HG02623 (cell line): ENCODE measurements at regions not wholly inside any gene's neighbourhood (a gene's known extent, or its start where the extent isn't known, plus 50 kb on each side); places are given as distances from the start of the nearest gene placed in this dataset.
"Not testable (repeated sequence)": the region's sequence is repeated elsewhere in the genome, so short reads cannot be mapped to it uniquely, and the experiment has no call there.

Experiments
- ATAC-seq: cut with Tn5 transposase; IDR thresholded peaks from one replicate; pipeline ENCODE4 v1.9.1; 2021; ENCODE audit warnings: moderate library complexity; ENCODE audit not compliant: unreplicated experiment

DNA sequence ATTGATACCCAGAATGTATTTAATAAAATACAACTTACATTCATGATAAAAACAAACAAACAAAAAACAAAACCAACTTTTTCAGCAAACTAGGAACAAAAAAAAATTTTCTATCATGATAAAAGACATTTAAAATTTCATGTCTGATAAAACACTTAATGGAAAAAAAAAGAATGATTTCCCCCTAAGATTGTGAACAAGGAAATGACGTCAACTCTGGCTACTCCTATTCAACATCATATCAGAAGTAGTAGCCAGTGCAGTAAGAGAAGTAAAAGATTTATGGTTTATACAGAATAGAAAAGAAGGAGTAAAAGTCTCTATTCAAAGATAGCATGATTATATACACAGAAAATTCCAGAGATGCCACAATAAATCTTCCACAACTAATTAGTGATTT lies 1306.6 kb downstream of the FSCB start:
- ATAC-seq: no peak

DNA sequence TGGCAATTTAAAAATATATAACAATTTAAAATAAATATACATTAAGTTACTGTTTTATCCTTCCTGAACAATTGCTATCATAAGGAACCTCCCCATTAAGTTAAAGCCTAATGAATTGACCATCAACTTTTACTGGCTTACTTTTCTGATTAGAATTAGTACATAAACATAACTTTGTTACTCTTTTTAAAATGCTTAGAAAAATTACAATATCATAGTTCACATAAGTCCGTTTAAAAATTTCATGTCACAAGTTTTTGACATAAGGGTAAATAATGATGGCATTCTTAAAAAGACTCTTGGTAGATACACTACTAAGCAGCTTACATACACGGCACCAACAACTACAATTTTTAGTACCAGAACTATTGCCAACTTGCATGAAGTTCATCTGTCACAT lies 1308.6 kb downstream of the FSCB start:
- no peak for ATAC-seq

DNA sequence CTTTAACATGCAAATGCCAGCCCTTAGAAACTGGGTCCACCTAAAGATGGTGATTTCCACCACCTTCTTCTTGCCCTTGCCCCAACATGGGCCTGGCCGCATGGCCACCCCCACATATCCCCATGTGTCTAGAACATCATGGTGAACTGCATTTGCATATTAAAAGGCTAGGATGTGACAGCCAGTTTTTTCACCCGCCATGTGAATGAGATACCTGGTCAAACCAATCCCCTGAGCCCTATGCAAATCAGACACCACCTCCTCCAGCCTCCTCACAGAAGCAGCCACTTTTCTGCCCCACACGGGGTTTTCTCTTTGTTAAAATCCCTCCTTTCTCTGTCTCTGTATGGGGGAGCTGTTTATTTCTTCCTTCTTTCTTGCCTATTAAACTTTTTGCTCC lies 1322.5 kb downstream of the FSCB start:
- ATAC-seq: no peak

DNA sequence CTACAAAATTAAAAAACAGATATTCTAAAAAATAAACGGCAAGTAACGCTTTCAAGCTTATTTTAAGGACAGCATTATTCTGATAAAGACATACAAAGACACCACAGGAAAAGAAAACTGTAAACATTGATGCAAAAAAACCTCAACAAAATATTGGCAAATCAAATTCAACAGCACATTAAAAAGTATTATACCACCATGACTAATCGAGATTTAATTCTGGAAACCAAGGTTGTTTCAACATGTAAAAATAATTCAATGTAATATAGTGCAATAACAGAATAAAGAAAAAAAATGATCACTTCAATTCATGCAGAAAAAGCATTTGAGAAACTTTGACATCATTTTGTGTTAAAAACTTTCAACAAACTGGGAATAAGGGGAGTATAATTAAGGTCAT lies 1323.2 kb downstream of the FSCB start:
- no peak for ATAC-seq

DNA sequence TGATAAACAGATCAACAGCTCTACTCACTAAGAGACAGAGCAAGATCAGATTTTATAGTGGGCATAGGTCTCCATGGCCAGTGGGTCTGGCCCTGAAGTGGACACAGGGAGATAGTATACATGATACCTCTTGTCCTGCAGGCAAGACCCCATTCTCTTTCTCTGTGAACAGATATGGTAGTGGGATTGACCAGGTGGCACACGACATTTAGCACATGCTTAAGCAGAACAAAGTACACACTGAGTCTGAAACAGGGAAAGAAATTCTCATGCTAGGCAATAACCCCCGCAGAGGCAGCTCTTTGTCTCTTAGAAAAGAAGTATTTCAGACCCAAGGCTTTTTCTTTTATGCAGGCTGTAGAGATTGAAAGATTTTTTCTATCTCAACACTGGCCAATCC lies 1331.2 kb downstream of the FSCB start:
- ATAC-seq: no peak

DNA sequence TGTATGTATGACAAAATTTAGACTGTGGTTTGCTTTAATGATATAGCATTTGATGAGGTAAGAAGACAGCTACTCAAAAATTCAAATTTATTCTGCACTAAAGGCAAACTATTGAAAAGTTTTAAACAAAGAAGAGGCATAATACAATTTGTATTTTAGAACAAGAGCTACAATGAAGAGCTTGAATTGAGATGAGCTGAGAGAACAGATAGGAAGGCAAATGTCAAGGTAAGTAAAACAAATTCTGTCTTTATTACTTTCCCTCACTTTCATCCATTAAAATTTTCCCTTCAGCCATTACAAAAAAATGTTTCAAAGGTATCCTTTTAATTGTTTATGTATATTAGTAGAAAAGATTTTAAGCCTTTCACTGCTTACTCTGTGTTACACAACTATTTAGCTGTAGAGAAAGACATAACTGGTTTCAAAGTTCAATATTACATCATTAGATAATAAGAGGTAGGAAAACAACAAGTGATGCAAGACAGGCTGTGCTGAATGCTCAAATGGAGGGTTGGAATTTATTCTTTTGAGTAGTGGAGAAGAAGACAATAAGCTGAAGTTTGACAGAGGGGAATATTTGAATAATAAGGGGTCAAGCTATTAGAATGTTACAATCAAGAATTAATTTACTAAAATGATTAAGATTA lies 1334.1 kb downstream of the FSCB start:
- no peak for ATAC-seq

DNA sequence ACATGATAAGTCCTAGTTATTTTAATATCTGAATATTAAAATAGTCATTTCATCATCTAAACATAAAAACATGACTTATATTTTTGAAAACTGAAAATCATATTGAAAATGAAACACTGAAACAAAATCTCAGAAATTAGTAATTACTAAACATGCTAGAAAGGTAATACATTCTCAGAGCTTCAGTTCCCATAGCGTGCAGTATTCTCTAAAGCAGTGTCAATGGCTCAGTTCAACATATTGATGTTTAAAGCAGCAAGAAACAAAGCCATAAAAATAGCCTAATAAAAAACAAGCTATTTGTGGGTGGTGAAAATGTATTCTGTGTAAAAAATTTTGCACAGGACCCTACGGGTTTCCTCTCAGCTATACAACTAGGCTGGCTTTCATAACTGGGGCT lies 1337.4 kb downstream of the FSCB start:
- no peak for ATAC-seq

DNA sequence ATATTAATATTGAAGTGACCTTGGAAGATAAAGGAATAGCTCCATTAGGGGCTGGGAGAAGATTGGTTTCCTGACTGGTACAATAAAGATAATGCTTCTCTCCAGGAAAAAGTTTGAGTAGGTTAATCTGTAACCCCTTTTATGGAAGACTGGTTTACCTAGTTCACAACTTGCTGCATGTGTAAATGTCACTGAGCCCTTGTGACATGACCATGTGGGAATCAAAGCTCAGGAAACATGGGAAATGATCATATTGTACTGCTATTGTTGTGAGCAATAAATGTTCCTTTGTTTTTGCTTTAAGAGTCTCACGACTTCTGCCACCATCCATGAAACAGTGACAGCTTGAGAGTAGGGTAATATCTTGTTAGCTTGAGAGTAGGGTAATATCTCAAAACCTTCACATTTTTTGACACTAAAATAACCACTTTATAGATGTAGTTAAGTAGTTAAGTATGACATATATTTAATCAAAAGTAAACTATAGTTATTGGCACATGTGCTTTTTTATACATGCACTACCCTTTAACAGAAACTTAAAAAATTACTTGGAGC lies 1338.6 kb downstream of the FSCB start:
- ATAC-seq: no peak

DNA sequence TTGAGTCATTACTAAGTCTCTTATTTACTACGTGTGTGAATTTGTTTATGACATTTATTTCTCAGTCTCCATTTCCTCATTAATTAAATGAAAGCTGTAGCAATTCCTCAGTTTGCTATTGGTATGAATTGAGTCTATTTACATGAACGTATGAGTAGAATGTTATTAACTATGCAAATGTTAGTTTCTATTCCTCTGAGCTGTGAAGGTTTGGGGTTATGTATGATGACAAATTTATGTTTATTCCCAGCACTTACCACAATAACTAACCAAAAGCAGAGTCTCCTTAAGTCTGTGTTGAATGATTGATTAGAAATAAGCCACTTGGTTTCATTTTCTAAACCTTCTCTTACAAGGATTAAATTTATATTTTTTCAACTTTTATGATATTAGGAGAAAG lies 1340.9 kb downstream of the FSCB start:
- ATAC-seq: no peak

DNA sequence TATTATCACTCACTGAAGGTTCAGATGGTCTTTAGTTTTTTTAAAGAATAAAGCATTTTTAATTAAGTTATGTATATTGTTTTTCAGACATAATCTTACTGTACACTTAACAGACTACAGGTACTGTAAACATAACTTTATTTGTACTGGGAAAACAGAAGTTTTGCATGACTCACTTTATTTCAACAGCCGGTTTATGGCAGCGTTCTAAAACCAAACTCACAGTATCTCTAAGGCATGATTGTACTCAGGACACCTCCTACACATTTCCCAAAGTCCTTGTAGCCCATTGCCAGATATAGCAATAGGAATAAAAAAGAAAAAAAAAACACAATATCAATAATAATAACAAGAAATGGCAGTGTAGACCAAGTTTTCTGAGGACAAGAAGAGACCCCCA lies 1341.4 kb downstream of the FSCB start:
- ATAC-seq: no peak

DNA sequence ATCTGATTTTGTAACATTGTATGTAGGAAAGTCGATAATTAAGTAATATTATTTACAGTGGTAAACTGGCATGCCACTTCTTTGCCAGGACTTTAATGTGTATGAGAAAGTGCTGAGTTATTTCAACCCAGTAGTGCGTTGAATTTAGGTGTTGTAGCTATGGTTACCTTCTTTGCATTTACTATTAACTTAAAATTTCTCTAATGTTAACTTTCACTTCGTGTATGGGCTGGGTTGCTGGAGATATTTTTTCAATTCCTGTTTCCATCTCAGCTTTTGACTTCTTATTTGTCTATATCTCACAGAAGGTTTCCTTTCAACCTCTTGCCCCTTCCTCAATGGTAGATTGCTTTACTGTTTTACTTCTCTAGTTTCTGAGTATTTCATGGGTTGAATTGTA lies 1345.6 kb downstream of the FSCB start:
- ATAC-seq: peak; percentile 58

DNA sequence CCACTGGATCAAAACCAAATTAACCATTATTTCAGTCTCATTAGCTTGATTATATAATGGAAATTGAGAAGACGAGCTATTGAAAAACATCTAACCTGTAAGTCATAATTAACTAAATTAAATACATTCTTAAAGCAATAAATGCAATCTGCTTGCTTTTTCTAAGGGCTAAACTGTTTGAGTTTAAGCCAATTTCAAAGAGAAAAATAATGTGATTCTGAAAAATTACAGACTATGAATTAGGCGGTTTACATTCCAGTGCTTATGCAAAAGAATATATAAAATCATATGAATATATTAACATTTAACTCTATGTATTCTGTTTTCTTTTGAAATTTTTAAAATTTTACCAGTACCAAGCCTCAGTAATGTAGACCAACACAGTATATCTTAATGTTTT lies 1349.4 kb downstream of the FSCB start:
- no peak for ATAC-seq

DNA sequence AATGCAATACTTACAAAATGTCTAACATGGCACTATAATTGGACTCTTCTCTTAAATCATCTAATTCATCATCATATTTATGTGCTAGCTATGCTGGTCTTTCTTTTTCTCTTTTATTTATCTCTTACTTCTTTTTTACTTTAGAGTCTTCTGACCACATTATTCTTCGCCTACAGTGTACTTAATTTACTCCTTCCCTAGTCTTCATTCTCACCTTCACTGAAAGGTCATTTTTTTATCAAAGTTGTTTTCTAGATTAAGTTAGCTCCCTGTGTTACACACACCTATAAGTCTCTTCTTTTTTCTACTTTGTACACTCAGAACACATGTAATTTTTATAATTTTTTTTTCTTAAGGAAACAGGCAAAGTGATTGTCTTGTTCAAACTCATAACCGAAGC lies 1351.2 kb downstream of the FSCB start:
- no peak for ATAC-seq

DNA sequence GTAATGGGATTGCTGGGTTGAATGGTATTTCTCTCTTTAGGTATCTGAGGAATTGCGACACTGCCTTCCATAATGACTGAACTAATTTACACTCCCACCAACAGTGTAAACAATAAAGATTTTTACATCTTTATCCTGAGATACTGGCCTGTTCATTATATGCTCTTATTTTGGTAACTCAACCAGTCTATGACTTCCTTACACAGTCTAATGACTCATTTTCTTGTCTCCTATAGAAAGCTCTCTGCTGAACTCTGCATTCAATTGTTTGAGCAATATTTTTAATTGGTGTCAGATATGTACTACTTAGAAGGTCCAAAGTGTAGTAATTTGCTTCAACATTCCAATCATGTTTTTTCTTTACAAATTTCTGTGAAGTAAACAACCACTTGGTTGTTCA lies 1351.8 kb downstream of the FSCB start:
- no peak for ATAC-seq

DNA sequence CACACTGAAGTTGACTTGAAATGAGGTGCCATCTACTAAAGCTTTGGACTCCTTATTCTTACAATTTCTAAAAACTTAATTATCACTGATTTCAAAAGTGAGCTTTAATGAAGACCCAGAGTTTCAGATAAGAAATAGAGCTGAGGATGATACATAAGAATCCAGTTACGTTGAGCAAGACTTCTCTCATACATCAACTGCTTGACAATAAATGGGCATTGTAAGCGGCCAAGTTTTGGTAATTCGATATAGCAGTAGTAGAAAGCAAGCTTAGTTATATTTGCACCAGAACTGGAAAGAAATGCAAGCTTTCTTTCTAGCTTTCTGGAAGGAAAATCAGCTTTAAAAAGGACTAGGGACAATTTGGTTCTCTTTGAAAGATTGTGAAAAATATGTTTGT lies 1359.6 kb downstream of the FSCB start:
- no peak for ATAC-seq

DNA sequence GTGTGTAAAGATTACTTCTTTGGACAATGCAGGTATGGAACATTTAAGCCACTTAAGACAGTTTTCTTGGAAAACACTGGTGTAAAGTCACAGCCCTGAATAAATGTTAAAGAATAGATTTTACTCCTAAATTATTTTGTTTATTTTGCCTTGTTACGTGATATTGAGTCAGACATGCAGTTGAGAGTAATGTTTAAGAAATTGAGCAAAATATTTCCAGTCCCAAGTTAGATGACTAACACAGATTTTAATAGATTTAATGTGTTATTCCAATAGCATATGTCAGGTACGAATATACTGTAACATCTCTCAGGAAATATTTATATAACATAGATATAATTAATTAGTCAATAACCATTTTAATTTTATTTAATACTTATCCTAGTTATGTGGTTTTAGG lies 1361.7 kb downstream of the FSCB start:
- no peak for ATAC-seq

DNA sequence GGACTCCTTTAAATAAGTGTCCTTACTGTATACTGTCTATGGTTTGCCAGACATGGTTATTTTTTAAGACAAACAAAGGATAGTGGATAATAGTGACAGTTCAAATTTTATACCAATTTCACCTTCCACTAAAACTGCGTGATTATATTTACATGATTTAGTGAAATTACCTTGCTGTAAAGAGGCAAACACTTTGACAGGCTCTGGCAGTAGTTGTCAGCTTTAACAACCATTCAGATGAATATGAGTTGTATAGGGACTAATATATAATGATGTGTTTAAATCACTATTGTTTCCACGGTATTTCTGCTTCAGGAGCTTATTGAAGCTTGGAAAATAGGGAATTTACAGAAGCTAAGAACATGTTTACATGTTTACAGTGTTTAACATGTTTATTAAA lies 1364.0 kb downstream of the FSCB start:
- ATAC-seq: no peak

DNA sequence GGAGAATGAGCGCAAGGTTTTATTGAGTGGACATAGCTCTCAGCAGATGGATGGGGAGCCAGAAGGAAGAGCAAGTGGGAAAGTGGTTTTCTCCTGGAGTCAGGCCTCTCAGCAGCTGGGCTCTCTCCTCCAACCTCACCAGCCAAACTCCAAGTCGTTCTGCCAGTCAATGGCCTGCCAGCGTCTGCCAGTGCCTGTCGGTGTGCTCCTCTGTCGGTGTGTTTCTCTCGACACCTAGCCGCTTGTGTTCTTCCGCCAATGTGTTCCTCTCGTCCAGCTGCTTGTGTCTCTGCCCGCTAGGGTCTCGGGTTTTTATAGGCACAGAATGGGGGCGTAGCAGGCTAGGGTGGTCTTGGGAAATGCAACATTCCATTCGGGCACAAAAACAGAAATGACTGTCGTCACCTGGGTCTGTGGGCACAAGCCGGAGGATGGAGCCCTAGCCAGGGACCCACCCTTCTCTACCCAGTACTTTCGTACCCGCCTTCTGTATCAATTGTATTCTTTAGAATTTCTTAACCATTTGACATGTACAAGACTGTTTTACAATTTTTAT lies 1365.4 kb downstream of the FSCB start:
- ATAC-seq: no peak

DNA sequence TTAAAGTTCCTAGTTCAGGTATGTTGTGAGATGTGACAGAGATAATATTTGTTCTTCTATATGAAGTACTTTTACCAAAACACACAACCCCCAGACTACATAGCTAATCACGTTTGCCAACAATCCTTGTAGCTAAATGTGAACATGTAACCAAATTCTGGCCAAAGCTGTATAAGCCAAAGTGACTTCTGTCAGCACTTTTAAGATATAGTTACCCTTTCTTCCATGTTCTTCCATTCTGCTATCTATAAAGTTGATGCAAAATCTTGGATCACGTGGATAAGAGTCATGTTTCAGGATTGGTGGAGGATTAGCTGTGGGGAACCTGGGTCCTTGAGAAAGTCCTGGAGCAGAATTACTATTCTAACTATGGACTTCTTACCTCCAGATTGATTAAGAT lies 1366.6 kb downstream of the FSCB start:
- no peak for ATAC-seq

DNA sequence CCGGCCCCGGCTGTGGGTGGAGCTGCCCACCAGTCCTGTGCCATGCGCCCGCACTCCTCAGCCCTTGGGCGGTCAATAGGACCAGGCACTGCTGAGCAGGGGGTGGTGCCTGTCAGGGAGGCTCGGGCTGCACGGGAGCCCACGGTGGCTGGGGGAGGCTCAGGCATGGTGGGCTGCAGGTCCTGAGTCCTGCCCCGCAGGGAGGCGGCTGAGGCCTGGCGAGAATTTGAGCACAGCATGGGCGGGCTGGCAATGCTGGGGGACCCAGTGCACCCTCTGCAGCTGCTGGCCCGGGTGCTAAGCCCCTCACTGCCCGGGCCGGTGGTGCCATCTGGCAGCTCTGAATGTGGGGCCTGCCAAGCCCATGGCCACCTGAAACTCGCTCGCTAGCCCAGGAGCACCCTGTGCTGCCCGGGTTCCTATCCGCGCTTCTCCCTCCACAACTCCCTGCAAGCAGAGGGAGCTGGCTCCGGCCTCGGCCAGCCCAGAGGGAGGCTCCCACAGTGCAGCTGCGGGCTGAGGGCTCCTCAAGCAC lies 1371.1 kb downstream of the FSCB start:
- no peak for ATAC-seq

DNA sequence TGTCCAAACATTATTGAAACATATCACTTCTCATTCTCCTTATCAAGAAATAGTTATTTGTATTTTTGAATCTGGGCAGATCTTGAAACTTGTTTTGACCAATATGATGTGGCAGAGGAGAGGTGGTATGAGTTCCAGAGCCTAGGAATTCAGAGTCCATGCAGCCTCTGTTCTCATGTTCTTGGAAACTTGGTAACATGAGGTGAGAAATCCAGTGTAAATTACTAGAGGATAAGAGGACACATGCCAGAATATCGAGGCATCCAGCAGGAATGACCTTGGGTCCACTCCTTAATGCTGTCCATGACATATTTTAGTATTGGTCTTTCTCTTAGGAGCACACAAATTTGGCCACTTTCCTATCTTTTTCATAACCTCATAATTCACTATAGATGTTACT lies 1374.6 kb downstream of the FSCB start:
- ATAC-seq: no peak

DNA sequence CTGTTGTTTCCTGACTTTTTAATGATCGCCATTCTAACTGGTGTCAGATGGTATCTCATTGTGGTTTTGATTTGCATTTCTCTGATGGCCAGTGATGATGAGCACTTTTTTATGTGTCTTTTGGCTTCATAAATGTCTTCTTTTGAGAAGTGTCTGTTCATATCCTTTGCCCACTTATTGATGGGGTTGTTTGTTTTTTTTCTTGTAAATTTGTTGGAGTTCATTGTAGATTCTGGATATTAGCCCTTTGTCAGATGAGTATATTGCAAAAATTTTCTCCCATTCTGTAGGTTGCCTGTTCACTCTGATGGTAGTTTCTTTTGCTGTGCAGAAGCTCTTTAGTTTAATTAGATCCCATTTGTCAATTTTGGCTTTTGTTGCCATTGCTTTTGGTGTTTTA lies 1378.7 kb downstream of the FSCB start:
- ATAC-seq: not testable (repeated sequence)

DNA sequence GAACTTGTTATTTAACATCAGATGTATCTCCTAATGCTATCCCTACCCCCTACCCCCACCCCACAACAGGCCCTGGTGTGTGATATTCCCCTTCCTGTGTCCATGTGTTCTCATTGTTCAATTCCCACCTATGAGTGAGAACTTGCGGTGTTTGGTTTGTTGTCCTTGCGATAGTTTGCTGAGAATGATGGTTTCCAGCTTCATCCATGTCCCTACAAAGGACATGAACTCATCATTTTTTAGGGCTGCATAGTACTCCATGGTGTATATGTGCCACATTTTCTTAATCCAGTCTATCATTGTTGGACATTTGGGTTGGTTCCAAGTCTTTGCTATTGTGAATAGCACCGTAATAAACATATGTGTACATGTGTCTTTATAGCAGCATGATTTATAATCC lies 1379.2 kb downstream of the FSCB start:
- ATAC-seq: not testable (repeated sequence)
